ENCODE measurements at regions not wholly inside any gene's neighbourhood (a gene's known extent, or its start where the extent isn't known, plus 50 kb on each side); places are given as distances from the start of the nearest gene placed in this dataset.

DNA sequence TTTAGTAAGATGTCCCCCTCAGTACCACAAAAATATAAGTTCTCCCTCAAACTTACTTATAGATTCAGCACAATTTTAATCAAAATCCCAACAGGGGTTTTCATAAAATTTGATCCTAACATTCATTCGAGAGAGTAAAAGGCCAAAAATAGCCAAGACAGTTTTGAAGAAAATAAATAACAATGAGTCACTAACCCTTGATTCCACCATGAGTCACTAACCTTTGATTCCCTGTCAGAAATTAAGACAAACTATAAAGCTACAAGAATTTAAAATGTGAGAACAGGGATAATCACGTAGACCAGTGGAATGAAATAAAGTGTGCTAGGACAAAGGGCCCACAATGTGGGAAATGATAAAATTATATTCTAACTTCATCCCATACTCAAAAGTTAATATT lies 320.3 kb downstream of the SUCLA2 start:
- 51 to 56% methylated on average over 2 of the region's 2 CpGs for WGBS, 2 donors
- ATAC-seq (no peak), DNase-seq (no peak)
- intact Hi-C loops (cut with DNase I), result no loop called here
- no peak overlapping the region for H3K4me3 ChIP-seq
- H3K36me3 ChIP-seq (replicated peaks in 1 of 2; ENCODE audit: insufficient read depth in 1 of 2, low read depth in 2 of 2), result no peaks in the 10 kb centered on the region
- no peak overlapping the region for H3K27ac ChIP-seq
- no peaks in the 10 kb centered on the region for H3K4me1 ChIP-seq
- H3K9me3 ChIP-seq, result no peaks in the 10 kb centered on the region
- H3K27me3 ChIP-seq, result no peaks in the 10 kb centered on the region
- TF ChIP-seq POLR2A (IDR thresholded peaks at IDR 0.05), result no peak
- TF ChIP-seq, protein P1, sequence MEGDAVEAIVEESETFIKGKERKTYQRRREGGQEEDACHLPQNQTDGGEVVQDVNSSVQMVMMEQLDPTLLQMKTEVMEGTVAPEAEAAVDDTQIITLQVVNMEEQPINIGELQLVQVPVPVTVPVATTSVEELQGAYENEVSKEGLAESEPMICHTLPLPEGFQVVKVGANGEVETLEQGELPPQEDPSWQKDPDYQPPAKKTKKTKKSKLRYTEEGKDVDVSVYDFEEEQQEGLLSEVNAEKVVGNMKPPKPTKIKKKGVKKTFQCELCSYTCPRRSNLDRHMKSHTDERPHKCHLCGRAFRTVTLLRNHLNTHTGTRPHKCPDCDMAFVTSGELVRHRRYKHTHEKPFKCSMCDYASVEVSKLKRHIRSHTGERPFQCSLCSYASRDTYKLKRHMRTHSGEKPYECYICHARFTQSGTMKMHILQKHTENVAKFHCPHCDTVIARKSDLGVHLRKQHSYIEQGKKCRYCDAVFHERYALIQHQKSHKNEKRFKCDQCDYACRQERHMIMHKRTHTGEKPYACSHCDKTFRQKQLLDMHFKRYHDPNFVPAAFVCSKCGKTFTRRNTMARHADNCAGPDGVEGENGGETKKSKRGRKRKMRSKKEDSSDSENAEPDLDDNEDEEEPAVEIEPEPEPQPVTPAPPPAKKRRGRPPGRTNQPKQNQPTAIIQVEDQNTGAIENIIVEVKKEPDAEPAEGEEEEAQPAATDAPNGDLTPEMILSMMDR (IDR thresholded peaks at IDR 0.05), result no peak

GRCh38 chr13:47679401-47679800 lies 321.7 kb downstream of the SUCLA2 start:
- no peak for TF ChIP-seq POLR2A (IDR thresholded peaks at IDR 0.05)
- TF ChIP-seq, protein P1 (IDR thresholded peaks at IDR 0.05), result no peak
- intact Hi-C loops (cut with DNase I), result no loop called here
- H3K4me1 ChIP-seq, result no peaks in the 10 kb centered on the region
- ATAC-seq, result no peak
- H3K9me3 ChIP-seq, result no peaks in the 10 kb centered on the region
- no peak for DNase-seq
- no peak overlapping the region for H3K27ac ChIP-seq
- WGBS, 2 donors, result 48 to 71% methylated on average over 1 of the region's 1 CpG
- H3K36me3 ChIP-seq (replicated peaks in 1 of 2; ENCODE audit: insufficient read depth in 1 of 2, low read depth in 2 of 2), result no peaks in the 10 kb centered on the region
- no peak overlapping the region for H3K4me3 ChIP-seq
- no peaks in the 10 kb centered on the region for H3K27me3 ChIP-seq

DNA sequence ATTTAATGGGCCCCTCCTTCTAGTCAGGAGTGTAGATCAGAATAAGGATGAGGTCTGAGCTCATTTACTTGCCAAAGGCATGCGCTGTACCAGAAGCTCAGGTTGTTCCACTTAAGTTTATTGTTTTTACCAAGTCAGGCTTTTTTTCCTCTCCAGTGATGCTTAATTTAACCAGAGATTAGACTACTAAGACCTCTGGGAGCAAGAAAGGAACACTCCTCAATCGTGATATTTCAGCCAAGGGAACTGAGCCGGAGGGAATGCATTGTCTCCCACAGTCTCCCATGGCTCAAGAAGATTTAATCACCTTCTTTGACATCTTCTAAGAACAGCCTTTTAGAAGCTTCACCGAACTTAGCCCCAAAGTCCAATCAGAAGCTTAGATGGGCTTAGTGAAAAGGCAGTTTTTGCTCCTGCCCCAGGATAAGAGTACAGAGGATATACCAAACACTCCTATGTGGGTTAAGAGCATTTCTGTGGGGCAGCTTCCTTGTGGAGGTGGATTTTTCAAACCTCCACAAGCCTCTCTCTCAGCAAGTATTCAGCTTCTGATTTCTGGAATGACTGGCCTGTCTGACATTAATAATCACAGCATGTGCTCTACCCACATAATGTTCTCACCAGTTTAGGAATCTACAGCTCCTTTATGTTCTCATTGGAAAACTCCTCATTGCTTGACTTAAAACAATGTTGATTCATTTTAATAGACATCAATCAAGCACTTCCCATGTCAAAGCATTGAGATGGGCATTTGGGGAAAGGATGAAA lies 322.7 kb downstream of the SUCLA2 start:
- 57 to 75% methylated on average over 4 of the region's 4 CpGs for WGBS, 2 donors
- TF ChIP-seq, protein P1 (IDR thresholded peaks at IDR 0.05), result no peak
- TF ChIP-seq POLR2A (IDR thresholded peaks at IDR 0.05), result no peak

DNA sequence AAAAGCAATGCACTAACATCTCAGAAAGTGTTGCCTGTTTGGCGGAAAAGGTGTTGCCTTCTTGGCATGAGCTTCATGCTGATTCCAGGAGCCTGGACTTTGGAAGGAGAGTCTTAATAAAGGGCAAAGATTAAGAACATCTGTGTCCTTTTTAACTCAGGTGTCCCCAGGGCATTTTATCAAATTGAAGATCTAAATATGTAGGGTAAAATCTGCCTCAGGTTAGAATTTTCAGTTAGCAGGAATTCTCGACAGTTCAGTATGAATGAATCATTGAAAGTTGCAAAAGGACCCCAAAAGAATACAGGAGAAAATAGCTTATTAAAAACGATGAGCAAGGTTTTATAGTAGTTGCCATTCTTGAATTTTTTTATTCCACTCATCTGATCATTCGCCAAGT lies 325.2 kb downstream of the SUCLA2 start:
- H3K36me3 ChIP-seq (replicated peaks in 1 of 2; ENCODE audit: insufficient read depth in 1 of 2, low read depth in 2 of 2), result no peaks in the 10 kb centered on the region
- H3K27me3 ChIP-seq, result no peaks in the 10 kb centered on the region
- H3K4me3 ChIP-seq, result no peak overlapping the region
- WGBS, 2 donors, result 61 to 64% methylated on average over 4 of the region's 4 CpGs
- H3K27ac ChIP-seq, result no peak overlapping the region
- no peaks in the 10 kb centered on the region for H3K4me1 ChIP-seq
- no peak for ATAC-seq
- intact Hi-C loops (cut with DNase I), result no loop called here
- DNase-seq, result no peak
- no peaks in the 10 kb centered on the region for H3K9me3 ChIP-seq
- TF ChIP-seq, protein P1 (IDR thresholded peaks at IDR 0.05), result no peak
- no peak for TF ChIP-seq POLR2A (IDR thresholded peaks at IDR 0.05)

More for the DNA sequence above, 322.7 kb downstream of the SUCLA2 start:
- Histone ChIP-seq H3K36me3 (replicated peaks in 1 of 2; ENCODE audit: insufficient read depth in 1 of 2, low read depth in 2 of 2) (no peaks in the 10 kb centered on the region), H3K4me1 (no peaks in the 10 kb centered on the region), H3K4me3 (no peak overlapping the region), H3K9me3 (no peaks in the 10 kb centered on the region), H3K27me3 (no peaks in the 10 kb centered on the region), H3K27ac (no peak overlapping the region)
- ATAC-seq, result no peak
- intact Hi-C loops (cut with DNase I), result no loop called here
- DNase-seq, result no peak
